ENCODE measurements at regions not wholly inside any gene's neighbourhood (a gene's known extent, or its start where the extent isn't known, plus 50 kb on each side); places are given as distances from the start of the nearest gene placed in this dataset.

GRCh38 chr2:128867311-128867710, 548.6 kb upstream of the HS6ST1 start:
- Mint-ChIP-seq H3K36me3 (no peaks in the 10 kb centered on the region), H3K27ac (no peak overlapping the region), H3K9me3 (no peaks in the 10 kb centered on the region), H3K27me3 (ENCODE audit: insufficient read depth, low read depth) (no peaks in the 10 kb centered on the region), H3K4me3 (no peak overlapping the region), H3K4me1 (peaks cover 2% of the 10 kb centered on the region)
- H3K9me3 ChIP-seq (ENCODE audit: low read depth) = no peaks in the 10 kb centered on the region
- no peaks in the 10 kb centered on the region for H3K27me3 ChIP-seq
- DNase-seq (ENCODE audit: low spot score) = no peak
- no peaks in the 10 kb centered on the region for H3K36me3 ChIP-seq
- no peaks in the 10 kb centered on the region for H3K79me2 ChIP-seq (ENCODE audit: low read depth)
- H2AFZ ChIP-seq (replicated peaks) = no peak overlapping the region
- no peak overlapping the region for H3K27ac ChIP-seq
- TF ChIP-seq EZH2 (IDR thresholded peaks at IDR 0.05) (no peak), CTCF (IDR thresholded peaks at IDR 0.05) (no peak), EZH2phosphoT487 (IDR thresholded peaks at IDR 0.05) (no peak)
- no peak overlapping the region for H3K9ac ChIP-seq
- H3K4me3 ChIP-seq = no peak overlapping the region
- no peaks in the 10 kb centered on the region for H4K20me1 ChIP-seq (ENCODE audit: low read depth)
- no peak overlapping the region for H3K4me2 ChIP-seq
- H3K4me1 ChIP-seq = peaks cover 2% of the 10 kb centered on the region
- H3F3A ChIP-seq (ENCODE audit: low read depth) = no peaks in the 10 kb centered on the region

GRCh38 chr2:128867936-128868636, 549.4 kb upstream of the HS6ST1 start:
- no peak overlapping the region for H3K4me3 ChIP-seq
- DNase-seq (ENCODE audit: low spot score) = no peak
- peaks cover 2% of the 10 kb centered on the region for H3K4me1 ChIP-seq
- Mint-ChIP-seq H3K4me1 (peaks cover 2% of the 10 kb centered on the region), H3K27me3 (ENCODE audit: insufficient read depth, low read depth) (peaks cover 4% of the 10 kb centered on the region), H3K27ac (no peak overlapping the region), H3K4me3 (no peak overlapping the region), H3K9me3 (no peaks in the 10 kb centered on the region), H3K36me3 (no peaks in the 10 kb centered on the region)
- H3K27ac ChIP-seq = no peak overlapping the region
- H3F3A ChIP-seq (ENCODE audit: low read depth) = no peaks in the 10 kb centered on the region
- H3K36me3 ChIP-seq = no peaks in the 10 kb centered on the region
- H3K27me3 ChIP-seq = no peaks in the 10 kb centered on the region
- H3K9me3 ChIP-seq (ENCODE audit: low read depth) = no peaks in the 10 kb centered on the region
- no peak overlapping the region for H2AFZ ChIP-seq (replicated peaks)
- H3K79me2 ChIP-seq (ENCODE audit: low read depth) = no peaks in the 10 kb centered on the region
- no peaks in the 10 kb centered on the region for H4K20me1 ChIP-seq (ENCODE audit: low read depth)
- TF ChIP-seq EZH2phosphoT487 (IDR thresholded peaks at IDR 0.05) (no peak), CTCF (IDR thresholded peaks at IDR 0.05) (no peak), EZH2 (IDR thresholded peaks at IDR 0.05) (no peak)
- no peak overlapping the region for H3K9ac ChIP-seq
- no peak overlapping the region for H3K4me2 ChIP-seq

- Mint-ChIP-seq H3K4me3 (no peak overlapping the region), H3K27ac (no peak overlapping the region), H3K9me3 (peaks cover 3% of the 10 kb centered on the region), H3K27me3 (ENCODE audit: insufficient read depth, low read depth) (peaks cover 4% of the 10 kb centered on the region), H3K4me1 (peaks cover 2% of the 10 kb centered on the region), H3K36me3 (no peaks in the 10 kb centered on the region)
- Histone ChIP-seq H3K9ac (no peak overlapping the region), H3K27ac (no peak overlapping the region), H3F3A (ENCODE audit: low read depth) (no peaks in the 10 kb centered on the region), H3K36me3 (no peaks in the 10 kb centered on the region), H3K27me3 (no peaks in the 10 kb centered on the region), H3K79me2 (ENCODE audit: low read depth) (no peaks in the 10 kb centered on the region), H3K4me3 (no peak overlapping the region), H3K4me1 (peaks cover 2% of the 10 kb centered on the region), H4K20me1 (ENCODE audit: low read depth) (no peaks in the 10 kb centered on the region), H3K4me2 (no peak overlapping the region), H3K9me3 (ENCODE audit: low read depth) (no peaks in the 10 kb centered on the region), H2AFZ (replicated peaks) (no peak overlapping the region)
- no peak for DNase-seq (ENCODE audit: low spot score)
- TF ChIP-seq EZH2 (IDR thresholded peaks at IDR 0.05) (no peak), CTCF (IDR thresholded peaks at IDR 0.05) (no peak), EZH2phosphoT487 (IDR thresholded peaks at IDR 0.05) (no peak)
Measured at GRCh38 chr2:128868686-128869551, 550.3 kb upstream of the HS6ST1 start.

Measured in neural progenitor cell (in vitro differentiated cells).